ENCODE measurements at regions not wholly inside any gene's neighbourhood (a gene's known extent, or its start where the extent isn't known, plus 50 kb on each side); places are given as distances from the start of the nearest gene placed in this dataset.
A peak's percentile ranks its signal among the peaks of the same experiment; 100 is the strongest.

DNA sequence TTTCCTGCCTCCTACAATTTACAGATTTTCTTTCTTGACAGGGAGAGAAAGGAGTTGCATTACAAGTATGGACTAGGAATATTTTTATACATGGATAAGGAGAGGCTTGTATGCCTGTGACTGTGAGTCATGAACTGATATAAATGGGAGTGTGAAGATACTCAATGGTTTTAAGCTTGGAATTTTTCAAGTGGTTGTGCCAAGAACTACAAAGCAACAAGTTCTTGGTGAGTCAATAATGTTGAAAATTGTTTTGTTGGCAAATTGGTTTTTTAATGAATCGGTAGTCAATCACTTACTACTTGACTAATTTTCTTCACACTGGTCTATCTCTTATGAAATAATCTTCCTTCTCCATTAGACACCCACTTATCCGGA lies 58.9 kb upstream of the HMGA2 start:
- DNase-seq = peak; percentile 23
- in situ Hi-C loops (cut with HindIII; ENCODE audit: low pct_ligation_motif_present, low pct_unique_long_range_greater_than_20kb, low sequenced_read_pairs) = no loop called here

DNA sequence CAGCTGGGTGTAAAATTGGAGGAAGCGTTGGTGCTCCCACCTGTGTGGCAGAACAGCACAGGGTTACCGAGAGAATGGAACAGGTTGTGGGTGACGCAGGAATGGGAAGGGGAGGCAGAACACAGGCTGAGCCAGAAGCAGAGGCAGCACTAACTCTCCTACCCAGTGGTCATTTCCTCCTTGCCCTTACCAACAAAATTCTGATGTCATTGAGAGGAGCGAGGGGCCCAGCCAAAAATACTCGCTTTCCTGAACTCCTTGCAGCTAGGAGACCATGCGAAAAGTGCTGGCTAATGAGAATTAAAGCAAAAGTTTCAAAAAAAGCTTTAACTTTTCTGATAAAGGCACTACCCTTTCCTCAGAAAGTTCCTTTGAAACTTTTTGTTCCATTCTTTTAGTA lies 54.4 kb upstream of the HMGA2 start:
- no peak for DNase-seq
- in situ Hi-C loops (cut with HindIII; ENCODE audit: low pct_ligation_motif_present, low pct_unique_long_range_greater_than_20kb, low sequenced_read_pairs) = no loop called here
